GM23338 (cell line): ENCODE measurements at regions not wholly inside any gene's neighbourhood (a gene's known extent, or its start where the extent isn't known, plus 50 kb on each side); places are given as distances from the start of the nearest gene placed in this dataset.

Experiments
- ATAC-seq: fragments of 200-7000 bp; cut with Tn5 transposase; 3 replicates; pipeline ENCODE4 v1.9.1; 2020
- DNase-seq: peaks from one replicate; pipeline ENCODE4 v3.0.0-alpha.2; 2015; ENCODE audit warnings: low spot score
- H2AFZ ChIP-seq: fragments of 200-600 bp; sonication (generic); 2 replicates; pipeline ENCODE4 v1.8.0; 2016; ENCODE audit warnings: antibody characterized with exemption, mild to moderate bottlenecking, moderate library complexity
- H3F3A ChIP-seq: fragments of 200-600 bp; sonication (generic); replicated peaks from 2 replicates; pipeline ENCODE4 v1.8.0; 2017; ENCODE audit warnings: antibody characterized with exemption, mixed run types, low read depth
- H3K27ac ChIP-seq: fragments of 200-600 bp; sonication (generic); 2 replicates; pipeline ENCODE4 v1.6.1; 2016; ENCODE audit warnings: low read depth
- H3K27me3 ChIP-seq: fragments of 200-600 bp; sonication (generic); 2 replicates; pipeline ENCODE4 v1.8.0; 2016; ENCODE audit warnings: mild to moderate bottlenecking, mixed run types, moderate library complexity; ENCODE audit not compliant: insufficient read depth
- H3K36me3 ChIP-seq: fragments of 200-600 bp; sonication (generic); 2 replicates; pipeline ENCODE4 v1.8.0; 2016; ENCODE audit warnings: mild to moderate bottlenecking; ENCODE audit not compliant: insufficient read depth
- H3K4me1 ChIP-seq: fragments of 200-600 bp; sonication (generic); 2 replicates; pipeline ENCODE4 v1.8.0; 2016; ENCODE audit warnings: mild to moderate bottlenecking, moderate library complexity; ENCODE audit not compliant: insufficient read depth
- H3K4me2 ChIP-seq: fragments of 200-600 bp; sonication (generic); 2 replicates; pipeline ENCODE4 v1.7.1; 2017; ENCODE audit warnings: mixed run types
- H3K4me3 ChIP-seq: fragments of 200-600 bp; sonication (generic); 2 replicates; pipeline ENCODE4 v1.6.1; 2016; ENCODE audit warnings: mixed run types
- H3K79me2 ChIP-seq: fragments of 200-600 bp; sonication (generic); replicated peaks from 2 replicates; pipeline ENCODE4 v1.8.0; 2017; ENCODE audit warnings: mild to moderate bottlenecking; ENCODE audit not compliant: insufficient read depth
- H3K9me2 ChIP-seq: fragments of 200-600 bp; sonication (generic); 2 replicates; pipeline ENCODE4 v1.8.0; 2017; ENCODE audit not compliant: insufficient read depth
- H4K20me1 ChIP-seq: fragments of 200-600 bp; sonication (generic); replicated peaks from 2 replicates; pipeline ENCODE4 v1.8.0; 2017; ENCODE audit warnings: mild to moderate bottlenecking; ENCODE audit not compliant: insufficient read depth
- H3K27ac Mint-ChIP-seq: 2 replicates; pipeline ENCODE4 v1.8.0; 2020; ENCODE audit warnings: inconsistent platforms, mild to moderate bottlenecking, moderate library complexity, mixed read lengths
- H3K27me3 Mint-ChIP-seq: 3 replicates; pipeline ENCODE4 v1.8.0; 2022; ENCODE audit warnings: low read depth, mild to moderate bottlenecking, moderate library complexity, mixed read lengths, inconsistent platforms; ENCODE audit not compliant: insufficient read depth, poor library complexity
- H3K36me3 Mint-ChIP-seq: 3 replicates; pipeline ENCODE4 v1.8.0; 2021; ENCODE audit warnings: low read depth, mild to moderate bottlenecking, inconsistent platforms, moderate library complexity, mixed read lengths
- H3K4me1 Mint-ChIP-seq: 3 replicates; pipeline ENCODE4 v1.8.0; 2020; ENCODE audit warnings: mild to moderate bottlenecking, inconsistent platforms, mixed read lengths
- H3K4me3 Mint-ChIP-seq: 3 replicates; pipeline ENCODE4 v1.8.0; 2021; ENCODE audit warnings: moderate library complexity, mild to moderate bottlenecking, inconsistent platforms, mixed read lengths
- H3K9me3 Mint-ChIP-seq: 3 replicates; pipeline ENCODE4 v1.8.0; 2020; ENCODE audit warnings: moderate library complexity, mild to moderate bottlenecking, inconsistent platforms, mixed read lengths
- CREB1 ChIP-seq: fragments of 250-450 bp; sonication (Bioruptor Pico); IDR thresholded peaks from 2 replicates; pipeline ENCODE4 v1.5.0; 2020; ENCODE audit warnings: low read depth, mild to moderate bottlenecking, moderate library complexity
- CTCF ChIP-seq, 2 experiments: fragments of 200-600 bp in 1 of 2; sonication (generic) in 1 of 2; conservative IDR thresholded peaks; 2 replicates each; pipeline versions ENCODE4 v1.5.1 to v1.6.1; 2016 to 2017; ENCODE audit warnings: antibody characterized with exemption in 2 of 2, low read depth in 2 of 2, mild to moderate bottlenecking in 2 of 2, moderate library complexity in 1 of 2
- EZH2phosphoT487 ChIP-seq: fragments of 200-600 bp; sonication (generic); IDR thresholded peaks from one replicate; pipeline ENCODE4 v1.8.1; 2018; ENCODE audit warnings: antibody characterized with exemption; ENCODE audit not compliant: unreplicated experiment
- JUNB ChIP-seq: IDR thresholded peaks from one replicate; pipeline ENCODE4 v1.6.1; 2016; ENCODE audit warnings: antibody characterized with exemption; ENCODE audit not compliant: unreplicated experiment
- NANOG ChIP-seq: IDR thresholded peaks from 2 replicates; pipeline ENCODE4 v1.6.1; 2016; ENCODE audit warnings: antibody characterized with exemption, borderline replicate concordance
- POLR2AphosphoS5 ChIP-seq: IDR thresholded peaks from 2 replicates; pipeline ENCODE4 v1.6.1; 2016; ENCODE audit warnings: antibody characterized with exemption, low read depth
- REST ChIP-seq: IDR thresholded peaks from one replicate; pipeline ENCODE4 v1.6.1; 2018; ENCODE audit warnings: antibody characterized with exemption; ENCODE audit not compliant: unreplicated experiment
- STAT1 ChIP-seq: IDR thresholded peaks from one replicate; pipeline ENCODE4 v1.6.1; 2016; ENCODE audit warnings: antibody characterized with exemption; ENCODE audit not compliant: unreplicated experiment

- Mint-ChIP-seq H3K4me1 (peaks cover 4% of the 10 kb centered on the region; the same call in 1 of the 3 replicates), H3K36me3 (peaks cover 3% of the 10 kb centered on the region; the same call in 1 of the 3 replicates), H3K27ac (peak overlapping the region; percentile 54; the same call in 1 of the 2 replicates), H3K4me3 (no peak overlapping the region), H3K9me3 (peaks cover 2% of the 10 kb centered on the region; the same call in 2 of the 3 replicates), H3K27me3 (no peaks in the 10 kb centered on the region)
- TF ChIP-seq REST (no peak), STAT1 (no peak), CTCF (conservative IDR thresholded peaks at IDR 0.05; ENCODE audit: low read depth in 2 of 2) (no peak), NANOG (no peak), CREB1 (CRISPR knock-in tag) (no peak), JUNB (no peak)
- no peaks in the 10 kb centered on the region for H3K27me3 ChIP-seq
- peaks cover 7% of the 10 kb centered on the region; the same call in 1 of the 2 replicates for H3K4me1 ChIP-seq
- no peaks in the 10 kb centered on the region for H3F3A ChIP-seq
- H4K20me1 ChIP-seq = no peaks in the 10 kb centered on the region
- peak overlapping the region; percentile 59; the same call in 1 of the 2 replicates for H2AFZ ChIP-seq
- H3K9me2 ChIP-seq = no peaks in the 10 kb centered on the region; the same call in 1 of the 2 replicates
- no peak overlapping the region for H3K27ac ChIP-seq
- no peak overlapping the region for H3K4me2 ChIP-seq
- ATAC-seq = no peak
- no peaks in the 10 kb centered on the region for H3K36me3 ChIP-seq
- no peak for DNase-seq
- H3K79me2 ChIP-seq = no peaks in the 10 kb centered on the region
- H3K4me3 ChIP-seq = no peak overlapping the region
Measured at GRCh38 chr12:33304176-33304575, 135.4 kb downstream of the SYT10 start.

DNA sequence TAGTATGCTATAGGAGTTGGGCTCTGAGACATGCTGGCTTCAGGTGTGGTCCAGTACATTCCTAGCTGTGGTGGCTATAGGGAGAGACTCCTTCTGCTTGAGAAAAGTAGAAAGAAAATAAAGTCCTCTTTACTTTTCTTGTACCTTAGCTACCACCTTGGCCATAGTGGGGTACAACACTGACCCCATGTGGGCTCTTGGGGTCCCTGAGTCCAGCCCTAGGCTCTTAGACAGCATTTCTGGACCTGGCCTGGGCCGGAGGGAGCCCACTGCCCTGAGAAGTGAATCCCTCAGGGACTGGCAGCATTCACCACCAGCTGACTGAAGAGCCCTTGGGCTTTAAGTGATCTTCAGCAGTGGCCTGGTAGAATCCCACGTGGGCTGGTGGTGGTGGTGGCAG is 143.1 kb downstream of the SYT10 start:
- H3K27me3 Mint-ChIP-seq = peaks cover 1% of the 10 kb centered on the region
- H3K4me1 ChIP-seq = no peaks in the 10 kb centered on the region
- no peak overlapping the region for H2AFZ ChIP-seq
- no peak overlapping the region for H3K4me3 ChIP-seq
- H3K4me3 Mint-ChIP-seq = no peak overlapping the region
- no peak overlapping the region for H3K4me2 ChIP-seq
- H3K9me3 Mint-ChIP-seq = peaks cover 2% of the 10 kb centered on the region; the same call in 2 of the 3 replicates
- no peaks in the 10 kb centered on the region for H3K9me2 ChIP-seq
- H3K27ac ChIP-seq = no peak overlapping the region
- H3K27ac Mint-ChIP-seq = no peak overlapping the region
- H3K4me1 Mint-ChIP-seq = no peaks in the 10 kb centered on the region
- H3K27me3 ChIP-seq = no peaks in the 10 kb centered on the region
- H4K20me1 ChIP-seq = no peaks in the 10 kb centered on the region
- ATAC-seq (peak; percentile 50; the same call in 2 of the 3 replicates), DNase-seq (peak; percentile 17)
- no peaks in the 10 kb centered on the region for H3K36me3 Mint-ChIP-seq
- H3K36me3 ChIP-seq = no peaks in the 10 kb centered on the region
- H3F3A ChIP-seq = no peaks in the 10 kb centered on the region
- H3K79me2 ChIP-seq = no peaks in the 10 kb centered on the region
- TF ChIP-seq POLR2AphosphoS5 (no peak), JUNB (no peak), EZH2phosphoT487 (no peak), CTCF (conservative IDR thresholded peaks at IDR 0.05; ENCODE audit: low read depth in 2 of 2) (peak; percentile 39 to 60)
